ENCODE measurements at regions not wholly inside any gene's neighbourhood (a gene's known extent, or its start where the extent isn't known, plus 50 kb on each side); places are given as distances from the start of the nearest gene placed in this dataset.

- TF ChIP-seq EZH2 (IDR thresholded peaks at IDR 0.05; ENCODE audit: borderline replicate concordance, low read depth, low read length), result no peak
- TF ChIP-seq ELF2 (CRISPR knock-in tag; IDR thresholded peaks at IDR 0.05), result no peak
- TF ChIP-seq ZNF217 (CRISPR knock-in tag; IDR thresholded peaks at IDR 0.05), result no peak
- no peak for TF ChIP-seq ZFX (CRISPR knock-in tag; IDR thresholded peaks at IDR 0.05)
- no peak for TF ChIP-seq POLR2A (conservative IDR thresholded peaks at IDR 0.05)
- TF ChIP-seq CTCF (IDR thresholded peaks at IDR 0.05 in 2 of 3, conservative IDR thresholded peaks at IDR 0.05 in 1 of 3; ENCODE audit: insufficient read depth in 2 of 3, low read depth in 1 of 3, low read length in 3 of 3), result no peak
- no peak for TF ChIP-seq ZNF766 (CRISPR knock-in tag; conservative IDR thresholded peaks at IDR 0.05)
- no peak for TF ChIP-seq POLR2AphosphoS5 (IDR thresholded peaks at IDR 0.05; ENCODE audit: control insufficient read depth, insufficient read depth, low read depth, low read length)
- no peak for TF ChIP-seq JUN (IDR thresholded peaks at IDR 0.05; ENCODE audit: borderline replicate concordance, low read depth, low read length)
- no peak for TF ChIP-seq JUN (CRISPR knock-in tag; IDR thresholded peaks at IDR 0.05; ENCODE audit: borderline replicate concordance)
- TF ChIP-seq GABPA (tag; conservative IDR thresholded peaks at IDR 0.05; ENCODE audit: low read depth), result no peak
- TF ChIP-seq RCOR1 (IDR thresholded peaks at IDR 0.05; ENCODE audit: borderline replicate concordance in 1 of 2, low read depth in 2 of 2, low read length in 2 of 2), result no peak
- no peak for TF ChIP-seq GATAD2B (IDR thresholded peaks at IDR 0.05; ENCODE audit: borderline replicate concordance)
- TF ChIP-seq, protein P1, sequence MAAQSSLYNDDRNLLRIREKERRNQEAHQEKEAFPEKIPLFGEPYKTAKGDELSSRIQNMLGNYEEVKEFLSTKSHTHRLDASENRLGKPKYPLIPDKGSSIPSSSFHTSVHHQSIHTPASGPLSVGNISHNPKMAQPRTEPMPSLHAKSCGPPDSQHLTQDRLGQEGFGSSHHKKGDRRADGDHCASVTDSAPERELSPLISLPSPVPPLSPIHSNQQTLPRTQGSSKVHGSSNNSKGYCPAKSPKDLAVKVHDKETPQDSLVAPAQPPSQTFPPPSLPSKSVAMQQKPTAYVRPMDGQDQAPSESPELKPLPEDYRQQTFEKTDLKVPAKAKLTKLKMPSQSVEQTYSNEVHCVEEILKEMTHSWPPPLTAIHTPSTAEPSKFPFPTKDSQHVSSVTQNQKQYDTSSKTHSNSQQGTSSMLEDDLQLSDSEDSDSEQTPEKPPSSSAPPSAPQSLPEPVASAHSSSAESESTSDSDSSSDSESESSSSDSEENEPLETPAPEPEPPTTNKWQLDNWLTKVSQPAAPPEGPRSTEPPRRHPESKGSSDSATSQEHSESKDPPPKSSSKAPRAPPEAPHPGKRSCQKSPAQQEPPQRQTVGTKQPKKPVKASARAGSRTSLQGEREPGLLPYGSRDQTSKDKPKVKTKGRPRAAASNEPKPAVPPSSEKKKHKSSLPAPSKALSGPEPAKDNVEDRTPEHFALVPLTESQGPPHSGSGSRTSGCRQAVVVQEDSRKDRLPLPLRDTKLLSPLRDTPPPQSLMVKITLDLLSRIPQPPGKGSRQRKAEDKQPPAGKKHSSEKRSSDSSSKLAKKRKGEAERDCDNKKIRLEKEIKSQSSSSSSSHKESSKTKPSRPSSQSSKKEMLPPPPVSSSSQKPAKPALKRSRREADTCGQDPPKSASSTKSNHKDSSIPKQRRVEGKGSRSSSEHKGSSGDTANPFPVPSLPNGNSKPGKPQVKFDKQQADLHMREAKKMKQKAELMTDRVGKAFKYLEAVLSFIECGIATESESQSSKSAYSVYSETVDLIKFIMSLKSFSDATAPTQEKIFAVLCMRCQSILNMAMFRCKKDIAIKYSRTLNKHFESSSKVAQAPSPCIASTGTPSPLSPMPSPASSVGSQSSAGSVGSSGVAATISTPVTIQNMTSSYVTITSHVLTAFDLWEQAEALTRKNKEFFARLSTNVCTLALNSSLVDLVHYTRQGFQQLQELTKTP (IDR thresholded peaks at IDR 0.05; ENCODE audit: low read depth in 1 of 2, partially characterized antibody in 2 of 2), result no peak
Measured at GRCh38 chr6:159487636-159488035, 205.4 kb downstream of the SOD2 start.

Measured in K562 (cell line).